G401.6 (cell line): ENCODE measurements at regions not wholly inside any gene's neighbourhood (a gene's known extent, or its start where the extent isn't known, plus 50 kb on each side); places are given as distances from the start of the nearest gene placed in this dataset.

Experiments
- FAIRE-seq: peaks from 2 replicates; lab custom pipeline; 2012; peaks lifted over from hg19 to GRCh38; lab: Jason Lieb, UNC

DNA sequence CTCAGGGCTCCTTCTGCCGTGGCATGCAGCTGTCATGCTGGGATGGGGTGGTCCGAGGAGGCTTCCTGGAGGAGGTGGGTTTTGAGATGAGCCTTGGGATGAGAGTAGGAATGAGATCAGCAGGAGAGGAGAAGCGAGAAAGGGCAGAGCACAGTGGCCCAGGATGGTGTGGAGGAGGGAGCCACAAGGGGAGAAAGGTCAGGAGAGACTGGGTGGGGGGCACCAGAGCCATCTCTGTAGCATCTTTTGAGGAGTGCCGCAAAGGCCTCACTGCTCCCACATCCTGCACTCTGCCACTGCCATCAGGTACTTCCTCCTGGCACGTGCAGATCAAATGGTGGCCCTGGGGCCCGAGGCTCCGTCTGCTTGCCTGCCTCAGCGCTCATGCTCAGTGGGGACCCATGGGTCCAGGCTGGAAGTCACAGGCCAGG is 150.2 kb downstream of the MACROH2A1 start:
- FAIRE-seq: no peak

DNA sequence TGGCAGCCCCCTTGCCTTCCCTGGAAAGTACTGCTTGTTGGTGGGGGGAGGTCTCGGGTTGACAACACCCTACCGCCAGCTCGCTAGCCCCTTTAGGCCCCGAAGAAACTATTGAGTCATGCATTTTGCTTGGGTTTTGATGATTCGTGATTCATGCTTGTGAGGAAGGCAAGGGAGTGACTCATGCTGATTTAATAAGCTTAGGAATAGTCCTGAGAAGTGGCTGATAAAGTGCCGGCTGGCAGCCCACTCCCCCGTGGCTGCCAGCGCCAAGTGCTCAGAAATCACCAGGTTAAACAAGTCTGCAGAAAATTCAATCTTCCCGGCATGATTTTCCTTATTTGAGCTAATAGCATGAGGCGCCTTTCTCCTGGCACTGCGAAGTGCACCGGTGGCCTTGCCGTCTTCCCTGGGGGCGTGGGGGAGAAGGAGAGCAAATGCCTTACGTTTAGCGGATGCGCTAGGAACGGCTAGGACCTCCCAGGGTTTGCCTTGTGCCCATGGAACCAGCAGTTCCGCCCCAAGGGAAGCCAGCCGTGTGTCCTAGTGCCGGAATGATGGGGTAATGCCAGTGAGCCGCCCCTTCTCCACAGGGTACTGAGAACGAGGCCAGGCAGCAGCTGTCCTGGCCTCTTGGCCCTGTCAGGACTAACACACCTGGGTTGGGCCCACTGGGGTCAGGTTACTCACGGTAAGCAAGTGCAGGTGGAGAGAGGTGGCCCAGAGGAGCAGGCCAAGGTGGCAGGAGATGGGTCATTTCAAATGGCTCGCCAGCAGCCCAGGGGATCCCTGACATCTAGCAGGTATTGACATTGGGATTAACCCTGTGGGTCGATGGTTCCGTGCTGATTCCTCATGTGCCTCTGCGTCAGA is 151.9 kb downstream of the MACROH2A1 start:
- no peak for FAIRE-seq

DNA sequence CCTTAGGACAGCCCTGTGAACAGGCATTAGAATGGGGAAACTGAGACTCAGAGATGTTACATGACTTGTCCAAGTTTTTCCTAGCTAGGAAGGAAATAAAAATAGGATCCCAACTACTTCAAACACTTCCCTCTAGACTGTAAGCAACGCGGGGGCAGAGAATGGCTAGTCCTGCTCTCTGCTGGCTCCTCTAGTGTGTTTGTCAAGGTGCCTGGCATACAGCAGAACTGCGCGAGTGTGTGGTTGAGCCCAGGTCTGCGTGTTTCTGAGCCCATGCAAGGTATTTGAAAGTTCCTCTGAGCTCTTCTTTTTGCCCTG is 152.5 kb downstream of the MACROH2A1 start:
- FAIRE-seq: no peak

DNA sequence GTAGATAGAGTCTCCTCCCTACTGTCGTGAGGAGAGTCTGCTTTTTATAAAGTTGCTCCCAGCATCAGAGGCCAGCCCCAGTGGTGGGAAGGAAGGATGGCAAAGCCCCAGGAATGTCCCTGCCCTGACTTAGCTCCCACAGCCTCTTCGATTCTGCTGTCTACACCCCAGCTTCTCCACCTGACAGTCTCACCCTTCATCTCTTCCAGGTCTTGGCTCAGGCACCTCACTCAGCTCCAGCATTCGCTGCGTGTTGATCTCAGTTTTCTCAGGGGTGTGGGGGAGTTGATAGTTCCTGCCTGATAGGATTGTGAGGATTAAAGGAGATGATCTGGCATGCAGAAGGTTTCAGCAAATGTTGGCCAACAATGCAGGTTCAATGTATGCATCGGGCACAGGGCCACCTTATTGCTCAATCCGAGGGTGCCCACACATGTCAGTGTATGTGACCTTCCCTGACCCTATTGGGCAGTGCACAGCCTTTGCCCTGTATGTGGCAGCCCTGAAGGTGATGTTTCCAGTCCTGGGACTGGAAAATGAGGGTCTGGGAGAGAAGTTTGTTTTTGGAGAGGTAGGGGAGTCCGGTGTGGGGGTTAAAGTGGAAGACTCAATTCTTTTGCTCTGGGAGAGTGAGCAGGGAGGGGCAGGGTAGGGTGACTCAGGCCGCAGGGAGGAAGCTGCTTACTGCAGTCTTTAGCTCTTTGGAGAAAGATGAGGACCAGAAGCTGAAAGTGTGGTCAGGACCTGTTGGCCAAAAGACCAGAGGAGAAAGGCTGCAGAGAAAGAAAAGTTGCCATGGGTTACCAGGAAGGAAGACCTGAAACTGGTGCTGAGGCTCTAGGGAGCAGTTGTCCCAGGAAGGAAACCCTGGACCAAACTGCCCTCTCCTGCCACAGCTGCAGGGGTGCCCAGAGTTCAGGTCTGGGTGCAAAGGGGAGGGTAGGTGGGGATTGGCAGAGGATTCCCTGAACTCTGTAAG is 153.2 kb downstream of the MACROH2A1 start:
- FAIRE-seq: no peak

DNA sequence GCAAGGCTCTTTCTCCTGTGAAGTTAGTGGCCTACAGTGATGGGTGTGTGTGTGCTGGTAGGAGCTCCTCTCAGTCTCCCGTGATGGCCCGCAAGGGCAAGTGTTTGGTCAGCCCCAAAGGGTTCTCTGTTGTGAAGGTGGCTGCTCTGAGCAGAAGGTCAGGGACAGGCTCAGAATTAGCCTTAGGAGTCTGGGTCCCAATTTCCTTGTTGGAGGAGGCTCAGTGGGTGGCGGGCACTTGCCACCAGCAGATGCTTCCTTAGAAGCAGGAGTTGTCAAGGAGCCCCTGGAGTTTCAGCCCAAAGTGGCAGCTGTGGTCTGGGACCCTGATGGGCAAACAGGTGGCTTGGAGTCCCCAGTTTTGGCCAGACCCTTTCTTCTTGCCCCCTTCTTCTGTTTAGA is 154.4 kb downstream of the MACROH2A1 start:
- FAIRE-seq: no peak

DNA sequence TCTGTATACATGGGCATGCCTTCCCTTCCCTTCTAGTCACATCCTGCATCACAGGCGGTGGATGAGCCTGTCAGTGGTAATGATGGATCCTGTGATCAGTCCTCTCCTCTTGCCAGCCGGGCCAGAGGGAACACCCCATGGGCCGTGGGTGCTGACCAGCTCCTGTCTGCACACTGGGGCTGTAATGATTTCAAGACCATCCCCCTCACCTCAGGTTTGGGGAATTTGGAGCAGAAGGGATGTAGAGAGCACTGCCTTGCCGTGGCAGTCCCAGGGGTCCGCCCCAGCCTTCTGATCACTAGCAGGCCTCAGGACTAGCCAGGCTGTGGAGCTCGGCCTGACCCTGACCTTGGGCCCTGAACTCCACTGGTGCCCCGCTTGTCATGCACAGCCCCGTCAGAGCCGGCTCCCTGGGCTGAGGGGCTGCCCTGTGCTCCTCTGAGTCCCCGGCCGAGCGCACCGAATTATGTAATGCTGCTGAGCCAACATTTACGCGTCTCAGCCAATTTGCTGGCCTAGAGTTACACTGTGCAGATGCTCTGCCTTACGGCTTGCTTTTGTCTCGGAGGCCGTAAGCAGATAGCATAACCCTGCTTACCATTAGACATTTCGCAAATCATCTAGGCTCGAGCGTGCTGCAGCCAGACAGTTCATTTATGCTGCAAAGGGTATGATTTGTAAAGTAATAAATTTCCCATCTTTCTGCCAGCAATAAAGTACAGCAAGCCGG is 155.3 kb downstream of the MACROH2A1 start:
- FAIRE-seq: no peak

DNA sequence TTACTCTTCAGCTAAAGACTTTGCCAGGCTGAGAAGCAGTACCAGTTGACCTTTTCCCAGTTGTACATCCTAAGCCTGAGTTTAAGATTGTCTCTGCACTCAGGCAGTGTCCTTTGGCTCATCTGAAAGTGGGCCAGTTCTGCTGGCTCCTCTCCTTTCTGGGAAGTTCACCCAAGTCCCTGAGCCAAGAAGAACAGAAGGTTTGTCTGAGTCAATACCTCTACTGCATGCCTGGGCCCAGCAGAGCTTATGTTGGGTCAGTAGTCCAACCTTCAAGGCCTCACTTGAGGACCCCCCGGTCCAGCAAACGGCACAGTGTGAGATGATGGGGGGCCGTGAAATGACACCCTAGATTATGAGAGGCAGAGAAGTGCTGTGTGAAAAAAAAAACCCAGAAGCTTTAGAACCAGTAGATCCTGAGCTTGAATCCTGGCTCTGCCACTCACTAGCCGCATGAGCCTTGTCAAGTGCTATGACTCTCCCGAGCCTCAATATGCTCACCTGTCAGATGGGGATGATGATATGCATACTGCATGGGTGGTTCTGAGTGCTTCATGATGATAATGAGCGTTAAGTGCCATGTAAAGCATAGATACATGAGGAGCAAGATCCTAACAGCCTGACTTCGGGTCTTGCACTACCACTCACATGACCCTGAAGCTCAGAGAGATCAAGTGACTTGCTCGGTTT is 156.0 kb downstream of the MACROH2A1 start:
- no peak for FAIRE-seq

DNA sequence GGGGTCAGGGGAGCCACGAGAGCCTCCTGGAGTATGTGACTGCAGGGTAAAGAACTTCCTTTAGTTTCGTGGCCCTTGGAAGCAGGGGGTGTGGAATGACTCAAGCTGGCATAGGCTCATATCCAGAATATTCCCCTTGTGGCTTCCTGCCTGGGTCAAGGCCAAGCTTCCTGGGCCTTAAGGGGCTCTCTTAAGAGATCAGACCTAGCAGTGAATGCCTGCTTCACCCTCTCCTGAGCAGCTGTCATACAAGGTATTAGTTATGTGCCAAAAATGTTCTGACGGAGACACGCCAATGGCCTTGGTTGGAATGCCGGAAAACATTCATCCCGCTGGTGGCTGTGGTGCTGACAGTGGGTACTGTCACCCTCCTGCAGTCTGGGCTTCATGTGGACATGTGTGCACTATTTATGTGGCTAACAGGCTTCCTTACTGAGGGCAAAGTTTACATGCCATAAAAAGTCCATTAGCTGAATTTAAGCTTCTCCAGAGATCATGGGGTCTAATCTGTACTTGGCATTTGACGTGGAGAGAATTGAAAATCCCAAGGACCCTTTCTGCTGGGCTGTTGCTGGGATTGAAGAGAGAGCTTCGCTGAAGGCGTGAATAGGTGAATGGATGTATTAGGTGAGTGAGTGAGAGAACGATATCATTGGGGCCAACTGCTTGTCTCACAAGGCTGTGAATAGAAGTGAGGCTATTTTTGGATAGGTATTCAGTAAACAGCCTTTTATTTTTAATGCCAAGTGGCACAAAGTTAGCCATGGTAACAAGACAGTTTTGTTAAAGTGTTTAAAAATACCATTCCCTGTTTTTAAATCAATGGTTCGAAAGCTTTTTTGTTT is 156.8 kb downstream of the MACROH2A1 start:
- no peak for FAIRE-seq

DNA sequence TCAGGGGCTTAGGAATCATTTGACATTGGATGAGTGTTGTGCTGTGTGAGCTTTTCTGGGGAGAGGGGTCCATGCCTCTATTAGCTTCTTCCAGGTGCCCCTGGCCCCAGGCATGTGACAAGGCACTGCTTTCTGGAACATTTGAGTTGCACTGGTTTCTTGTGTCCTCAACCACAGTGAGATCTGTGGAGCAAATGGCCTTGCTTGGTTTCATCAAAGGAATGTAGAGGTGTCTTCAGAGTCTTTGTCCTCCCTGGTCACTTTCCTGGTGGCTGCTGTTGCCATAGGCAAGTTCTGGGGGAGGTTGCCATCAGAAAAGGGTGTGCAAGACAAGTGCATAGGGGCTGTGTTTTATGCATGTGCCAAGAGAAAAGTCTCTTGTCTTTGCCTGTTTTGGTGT is 157.5 kb downstream of the MACROH2A1 start:
- no peak for FAIRE-seq

DNA sequence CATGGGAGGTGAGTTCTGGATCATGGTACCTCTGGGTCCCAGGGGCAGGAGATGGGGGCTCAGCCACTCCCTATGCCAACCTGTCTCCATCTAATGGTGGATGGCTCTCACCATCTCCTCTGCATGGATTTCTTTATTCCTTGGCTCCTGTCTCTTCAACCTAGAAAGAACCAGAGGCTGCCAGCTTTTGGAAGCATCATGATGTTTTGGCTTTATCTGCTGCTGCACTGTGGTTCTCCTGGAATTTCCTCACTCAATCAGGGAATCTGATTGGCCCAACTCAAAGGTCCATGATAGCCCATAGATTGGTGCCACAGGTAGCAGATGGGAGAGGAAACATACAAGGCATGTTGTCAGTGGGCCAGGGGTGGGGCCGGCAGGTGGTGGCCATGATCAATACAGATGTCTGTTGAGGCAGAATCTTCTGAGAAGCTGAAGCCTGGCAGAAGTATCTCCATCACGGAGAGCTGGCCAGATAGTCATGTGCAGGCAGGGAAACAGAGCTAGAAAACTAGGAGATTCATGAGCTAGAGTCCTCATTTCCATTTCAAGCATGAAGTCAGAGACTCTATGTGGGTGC is 158.2 kb downstream of the MACROH2A1 start:
- no peak for FAIRE-seq

DNA sequence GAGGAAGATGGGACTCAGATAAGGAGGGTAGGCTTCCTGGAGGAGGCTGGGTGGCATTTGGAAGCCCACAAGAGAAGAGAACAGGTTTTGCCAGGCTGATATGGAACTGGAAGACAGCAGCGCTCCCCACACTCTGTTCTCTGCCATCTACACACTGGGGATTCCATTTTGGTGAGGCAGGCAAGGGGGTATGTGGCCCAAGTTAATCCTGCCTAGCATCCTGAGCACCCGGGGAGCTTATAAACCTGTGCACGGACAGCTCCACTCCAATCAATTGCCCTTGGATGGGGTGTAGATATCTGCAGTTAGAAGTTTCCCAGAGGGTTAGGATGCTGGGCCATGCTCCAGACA is 158.8 kb downstream of the MACROH2A1 start:
- FAIRE-seq: no peak

DNA sequence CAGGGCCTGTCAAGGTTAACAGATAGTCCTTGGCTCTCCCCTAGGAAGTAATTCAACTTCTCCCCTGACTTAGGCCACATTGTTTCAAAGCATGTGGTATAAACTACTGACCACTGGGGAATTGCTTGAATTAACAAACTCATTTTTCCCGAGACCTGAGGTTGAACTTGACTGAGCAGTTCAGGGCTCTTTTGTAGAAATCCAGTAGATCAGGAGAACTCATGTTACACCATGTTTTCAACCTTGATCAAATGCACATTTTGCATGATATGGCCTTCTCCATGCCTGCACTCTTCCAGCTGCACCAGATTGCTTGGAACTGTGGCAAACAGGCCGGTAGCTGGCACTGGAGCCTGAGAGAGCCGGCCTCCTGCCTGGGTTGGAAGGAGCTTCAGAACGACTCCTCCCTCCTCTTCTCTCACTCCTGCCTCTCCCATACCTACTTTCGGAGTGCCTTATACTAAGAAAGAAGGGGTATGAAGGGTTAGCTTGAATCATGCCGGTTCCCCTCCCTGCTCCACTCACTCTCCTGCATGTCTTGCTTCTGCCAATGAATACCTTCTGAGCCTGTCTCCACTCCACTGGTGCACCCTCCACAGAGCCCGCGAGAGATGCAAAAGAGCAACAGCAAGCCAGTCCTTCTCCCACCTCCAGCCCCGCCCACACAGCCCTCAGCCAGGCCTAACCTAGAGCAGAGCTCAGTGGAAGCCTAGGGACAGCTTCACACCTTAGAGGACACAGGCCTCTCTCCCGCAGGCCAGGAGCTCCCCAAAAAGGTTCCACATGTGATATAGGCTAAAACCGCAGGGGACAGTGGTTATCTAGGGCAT is 159.4 kb downstream of the MACROH2A1 start:
- no peak for FAIRE-seq

DNA sequence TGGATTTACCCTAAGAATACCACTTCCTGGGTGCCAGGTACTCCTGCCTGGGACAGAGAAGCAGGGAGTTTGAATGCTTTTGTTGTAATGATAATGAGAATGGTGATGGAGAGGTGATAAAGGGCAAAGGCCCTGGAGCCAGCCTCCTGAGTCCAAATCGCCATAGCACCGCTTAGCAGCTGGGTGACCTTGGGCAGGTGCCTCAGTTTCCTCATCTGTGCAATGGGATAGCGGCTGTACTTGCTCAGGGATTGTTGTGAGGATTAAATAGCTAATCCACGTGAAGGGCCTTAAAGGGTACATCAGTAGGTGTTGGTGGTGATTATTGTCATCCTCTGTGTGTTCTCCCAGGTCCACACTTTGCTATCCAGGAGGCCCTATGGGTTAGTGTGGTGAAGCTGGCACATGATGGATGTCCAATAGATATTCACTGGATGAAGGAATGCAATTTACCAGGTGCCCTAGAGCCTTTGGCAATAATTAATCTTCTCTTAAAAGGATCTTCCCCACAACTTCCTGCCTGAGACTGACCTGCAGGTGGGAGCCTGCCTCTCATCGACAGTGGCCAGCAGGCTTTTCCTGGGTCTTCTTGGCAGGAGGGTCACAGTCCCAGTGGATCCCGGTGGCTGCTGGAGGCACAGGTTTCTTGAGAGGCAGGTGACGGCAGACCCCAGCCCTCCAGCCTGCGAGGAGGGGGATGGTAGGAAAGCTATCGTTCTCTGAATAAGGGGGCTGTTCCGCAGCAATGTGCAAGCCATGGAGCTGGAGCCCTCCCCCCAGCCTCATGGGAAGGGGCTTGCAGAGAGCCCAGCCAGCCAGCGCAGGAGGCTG is 160.2 kb downstream of the MACROH2A1 start:
- FAIRE-seq: no peak

DNA sequence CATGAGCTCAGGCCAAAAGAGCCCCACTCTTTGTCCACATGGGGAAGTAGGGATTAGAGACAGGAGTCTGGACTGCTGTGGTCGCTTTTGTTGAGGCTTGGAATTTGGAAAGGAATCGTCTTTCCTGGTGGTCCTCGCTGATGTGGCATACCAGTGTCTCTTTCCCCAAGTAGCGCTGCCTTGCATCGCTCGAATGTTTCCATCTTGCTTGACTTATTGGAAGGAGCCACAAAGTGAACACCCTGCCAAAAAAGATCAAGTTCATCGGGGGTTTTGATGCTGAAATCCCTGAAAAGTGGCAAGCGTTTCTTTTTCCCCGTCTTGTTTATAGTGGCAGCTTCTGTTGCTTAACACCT is 161.3 kb downstream of the MACROH2A1 start:
- FAIRE-seq: no peak

DNA sequence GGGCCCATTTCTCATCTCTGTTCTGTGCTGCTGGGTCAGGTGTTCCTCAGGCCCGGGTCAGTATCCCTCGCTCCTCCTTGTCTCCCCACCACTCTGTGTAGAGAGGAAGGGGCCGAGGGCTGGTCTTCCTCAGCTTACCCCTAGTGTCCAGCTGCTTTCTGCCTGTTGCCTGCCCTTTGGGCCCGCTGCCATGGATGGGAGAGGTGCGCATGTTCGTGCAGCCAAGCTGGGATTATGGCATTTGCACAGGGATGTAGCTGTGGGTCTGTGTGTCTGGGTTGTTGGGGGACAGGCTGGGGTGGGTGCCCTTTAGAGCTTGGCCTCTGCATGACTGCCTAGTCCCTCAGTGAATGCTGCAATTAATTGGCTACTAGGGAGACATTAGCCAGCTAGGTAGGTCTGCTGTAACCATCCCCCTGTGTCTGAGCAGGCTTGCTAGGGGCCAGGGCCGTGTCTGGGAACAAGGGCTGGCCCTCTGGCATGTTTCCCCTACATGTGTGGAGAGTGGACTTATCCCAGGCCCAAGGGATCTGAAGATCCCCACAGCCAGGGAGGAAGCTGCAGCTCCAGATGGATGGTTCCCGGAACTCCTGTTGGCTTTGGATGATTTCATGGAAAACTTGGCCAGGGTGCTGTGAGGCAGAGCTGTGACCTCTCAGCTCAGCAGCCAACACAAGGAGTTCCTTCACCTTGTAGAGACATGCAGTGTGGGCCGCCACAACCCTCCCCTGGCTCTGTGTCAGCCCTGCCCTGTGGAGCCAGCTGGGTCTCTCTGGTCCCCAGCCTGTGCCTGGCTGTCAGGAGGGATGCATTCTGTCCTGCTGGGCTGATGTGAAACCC is 161.9 kb downstream of the MACROH2A1 start:
- no peak for FAIRE-seq

DNA sequence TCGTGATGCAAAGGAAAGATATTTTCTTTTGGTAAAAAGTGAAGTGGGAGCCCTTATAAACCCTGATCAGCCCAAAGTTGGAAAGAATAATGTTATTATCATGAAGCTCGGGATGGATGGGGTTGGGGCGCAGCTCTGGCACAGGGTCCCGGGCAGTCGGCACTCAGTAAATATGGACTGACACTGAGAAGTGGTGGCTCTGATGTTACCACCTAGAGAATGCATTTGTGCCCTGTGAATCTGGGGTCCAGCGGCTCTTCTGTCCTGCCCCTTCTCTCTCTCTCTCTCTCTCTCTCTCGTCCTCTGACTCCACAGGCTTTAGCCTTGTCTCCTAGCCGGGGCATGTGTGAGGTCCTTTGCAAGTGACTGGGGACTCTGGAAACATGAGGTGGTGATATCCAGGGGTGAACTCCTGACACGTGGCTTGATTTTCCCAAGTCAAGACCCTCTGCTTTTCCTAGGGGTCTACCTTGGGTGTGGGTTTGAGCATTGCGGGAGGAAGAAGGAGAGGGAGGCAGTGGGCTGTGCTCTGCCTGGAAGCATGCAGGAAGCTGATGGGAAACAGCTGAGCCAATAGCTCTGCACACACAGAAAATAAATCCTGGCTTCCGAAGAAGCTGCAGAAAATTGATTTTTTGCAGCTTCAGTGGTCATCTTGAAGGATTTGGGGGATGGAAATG is 162.7 kb downstream of the MACROH2A1 start:
- no peak for FAIRE-seq

DNA sequence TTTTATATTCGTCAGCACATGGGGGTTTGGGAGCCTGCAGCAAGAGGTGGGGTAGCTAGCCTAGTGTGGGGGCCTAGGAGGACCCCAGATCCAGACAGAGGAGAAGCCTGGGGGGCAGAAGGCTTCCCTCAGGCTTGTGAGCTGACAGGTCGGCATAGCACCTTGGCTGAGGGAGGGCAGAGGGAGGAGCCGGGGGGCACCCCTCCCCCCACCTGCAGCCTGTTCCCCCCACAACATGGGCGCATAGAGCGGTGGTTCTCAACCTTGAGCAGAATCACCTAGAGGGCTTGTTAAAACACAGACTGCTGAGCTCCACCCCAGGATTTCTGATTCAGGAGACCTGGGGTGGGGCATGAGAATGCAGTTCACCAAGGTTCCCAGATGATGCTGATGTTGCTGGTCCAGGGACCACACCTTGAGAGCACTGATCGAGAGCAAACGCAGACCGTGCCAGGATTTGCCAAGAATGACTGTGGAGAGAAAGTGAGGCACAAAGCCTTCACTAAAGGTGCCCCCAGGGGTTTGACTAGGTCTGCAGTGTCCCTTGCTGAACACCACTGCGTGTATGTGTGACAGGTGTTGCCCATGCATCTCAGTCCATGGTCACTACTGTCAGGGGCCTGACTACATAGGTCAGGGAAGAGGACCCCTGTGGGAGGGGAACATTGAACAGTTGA is 163.3 kb downstream of the MACROH2A1 start:
- no peak for FAIRE-seq
